Transverse colon (tissue), 4 donors: ENCODE measurements at regions not wholly inside any gene's neighbourhood (a gene's known extent, or its start where the extent isn't known, plus 50 kb on each side); places are given as distances from the start of the nearest gene placed in this dataset.
"Not testable (repeated sequence)": the region's sequence is repeated elsewhere in the genome, so short reads cannot be mapped to it uniquely, and the experiment has no call there.

Source experiments
- CTCF ChIP-seq, 5 experiments: fragments of 200-600 bp in 3 of 5; fragments of 450-650 bp in 2 of 5; sonication (generic) in 3 of 5; IDR thresholded peaks; 1 replicate in 2 of 5; 2 replicates in 3 of 5; pipeline ENCODE4 v1.5.1; 2016 to 2017; ENCODE audit warnings: antibody characterized with exemption in 5 of 5, inconsistent platforms in 3 of 5, mild to moderate bottlenecking in 2 of 5, moderate library complexity in 1 of 5
- EP300 ChIP-seq: sonication (generic); formaldehyde crosslinking; IDR thresholded peaks from one replicate; pipeline ENCODE4 v1.6.1; 2017; ENCODE audit warnings: antibody characterized with exemption, low read depth
- POLR2A ChIP-seq: fragments of 450-650 bp; IDR thresholded peaks from one replicate; pipeline ENCODE4 v1.6.1; 2016; ENCODE audit warnings: antibody characterized with exemption, mild to moderate bottlenecking, moderate library complexity
- POLR2AphosphoS5 ChIP-seq, 3 donors: sonication (generic); formaldehyde crosslinking; IDR thresholded peaks; one replicate each; pipeline ENCODE4 v1.6.1; 2016; ENCODE audit warnings: antibody characterized with exemption in 3 of 3

GRCh38 chr1:37214305-37214704 lies 180.0 kb upstream of the GRIK3 start:
- TF ChIP-seq POLR2A; CTCF (IDR thresholded peaks at IDR 0.05); EP300; POLR2AphosphoS5 (IDR thresholded peaks at IDR 0.05): not testable (repeated sequence)
